ENCODE measurements at regions not wholly inside any gene's neighbourhood (a gene's known extent, or its start where the extent isn't known, plus 50 kb on each side); places are given as distances from the start of the nearest gene placed in this dataset.

- Histone ChIP-seq H3K9me3 (ENCODE audit: insufficient read depth, low read depth, low read length) (no peaks in the 10 kb centered on the region; the same call in 1 of the 2 replicates), H3K79me2 (ENCODE audit: insufficient read depth, low read length) (no peaks in the 10 kb centered on the region), H3K9ac (ENCODE audit: low read depth, low read length, poor library complexity, severe bottlenecking) (no peak overlapping the region), H2AFZ (ENCODE audit: low read length) (no peak overlapping the region), H4K20me1 (ENCODE audit: insufficient read depth, low read length, poor library complexity, severe bottlenecking) (no peaks in the 10 kb centered on the region), H3K27me3 (ENCODE audit: insufficient read depth, low read length, poor library complexity, severe bottlenecking) (no peaks in the 10 kb centered on the region), H3K4me2 (ENCODE audit: low read depth, low read length, poor library complexity, severe bottlenecking) (no peak overlapping the region), H3F3A (ENCODE audit: low read depth) (no peaks in the 10 kb centered on the region), H3K9me2 (replicated peaks; ENCODE audit: low read depth, low read length) (no peaks in the 10 kb centered on the region), H3K36me3 (ENCODE audit: insufficient read depth, low read length) (no peaks in the 10 kb centered on the region), H3K4me1 (ENCODE audit: insufficient read depth, low read length, poor library complexity, severe bottlenecking) (no peaks in the 10 kb centered on the region), H3K4me3 (ENCODE audit: low read length, poor library complexity, severe bottlenecking) (no peak overlapping the region)
- TF ChIP-seq CTCF (conservative IDR thresholded peaks at IDR 0.05; ENCODE audit: low read length) (no peak), EZH2phosphoT487 (IDR thresholded peaks at IDR 0.05; ENCODE audit: borderline replicate concordance) (no peak)
Measured at GRCh38 chr9:107665057-107665456, 175.5 kb upstream of the KLF4 start.

- no peaks in the 10 kb centered on the region for H3K4me1 ChIP-seq (ENCODE audit: insufficient read depth, low read length, poor library complexity, severe bottlenecking)
- no peaks in the 10 kb centered on the region for H3K27me3 ChIP-seq (ENCODE audit: insufficient read depth, low read length, poor library complexity, severe bottlenecking)
- H3K4me2 ChIP-seq (ENCODE audit: low read depth, low read length, poor library complexity, severe bottlenecking): no peak overlapping the region
- no peaks in the 10 kb centered on the region for H3F3A ChIP-seq (ENCODE audit: low read depth)
- H3K36me3 ChIP-seq (ENCODE audit: insufficient read depth, low read length): no peaks in the 10 kb centered on the region
- H3K9ac ChIP-seq (ENCODE audit: low read depth, low read length, poor library complexity, severe bottlenecking): no peak overlapping the region
- no peaks in the 10 kb centered on the region for H3K79me2 ChIP-seq (ENCODE audit: insufficient read depth, low read length)
- H3K9me3 ChIP-seq (ENCODE audit: insufficient read depth, low read depth, low read length): no peaks in the 10 kb centered on the region; the same call in 1 of the 2 replicates
- no peak overlapping the region for H2AFZ ChIP-seq (ENCODE audit: low read length)
- H3K9me2 ChIP-seq (replicated peaks; ENCODE audit: low read depth, low read length): no peaks in the 10 kb centered on the region
- H3K4me3 ChIP-seq (ENCODE audit: low read length, poor library complexity, severe bottlenecking): no peak overlapping the region
- no peak for TF ChIP-seq CTCF (conservative IDR thresholded peaks at IDR 0.05; ENCODE audit: low read length)
- TF ChIP-seq EZH2phosphoT487 (IDR thresholded peaks at IDR 0.05; ENCODE audit: borderline replicate concordance): no peak
- H4K20me1 ChIP-seq (ENCODE audit: insufficient read depth, low read length, poor library complexity, severe bottlenecking): no peaks in the 10 kb centered on the region
Measured at GRCh38 chr9:107660976-107661375, 171.4 kb upstream of the KLF4 start.

GRCh38 chr9:107653263-107653821 is 163.8 kb upstream of the KLF4 start:
- Histone ChIP-seq H3K4me1 (ENCODE audit: insufficient read depth, low read length, poor library complexity, severe bottlenecking) (no peaks in the 10 kb centered on the region), H2AFZ (ENCODE audit: low read length) (no peak overlapping the region), H3K4me3 (ENCODE audit: low read length, poor library complexity, severe bottlenecking) (no peak overlapping the region), H3K9me2 (replicated peaks; ENCODE audit: low read depth, low read length) (no peaks in the 10 kb centered on the region), H3K27me3 (ENCODE audit: insufficient read depth, low read length, poor library complexity, severe bottlenecking) (no peaks in the 10 kb centered on the region), H3K79me2 (ENCODE audit: insufficient read depth, low read length) (no peaks in the 10 kb centered on the region), H3K9ac (ENCODE audit: low read depth, low read length, poor library complexity, severe bottlenecking) (no peak overlapping the region), H3F3A (ENCODE audit: low read depth) (no peaks in the 10 kb centered on the region), H3K4me2 (ENCODE audit: low read depth, low read length, poor library complexity, severe bottlenecking) (no peak overlapping the region), H3K9me3 (ENCODE audit: insufficient read depth, low read depth, low read length) (no peaks in the 10 kb centered on the region), H4K20me1 (ENCODE audit: insufficient read depth, low read length, poor library complexity, severe bottlenecking) (no peaks in the 10 kb centered on the region), H3K36me3 (ENCODE audit: insufficient read depth, low read length) (no peaks in the 10 kb centered on the region)
- TF ChIP-seq CTCF (conservative IDR thresholded peaks at IDR 0.05; ENCODE audit: low read length) (no peak), EZH2phosphoT487 (IDR thresholded peaks at IDR 0.05; ENCODE audit: borderline replicate concordance) (no peak)

All from Loucy (cell line).